HG03354 (cell line): ENCODE measurements at regions not wholly inside any gene's neighbourhood (a gene's known extent, or its start where the extent isn't known, plus 50 kb on each side); places are given as distances from the start of the nearest gene placed in this dataset.
"Not testable (repeated sequence)": the region's sequence is repeated elsewhere in the genome, so short reads cannot be mapped to it uniquely, and the experiment has no call there.

Experiments used
- ATAC-seq: cut with Tn5 transposase; IDR thresholded peaks from one replicate; pipeline ENCODE4 v1.9.1; 2021; ENCODE audit warnings: mild to moderate bottlenecking; ENCODE audit not compliant: unreplicated experiment, poor library complexity, severe bottlenecking

DNA sequence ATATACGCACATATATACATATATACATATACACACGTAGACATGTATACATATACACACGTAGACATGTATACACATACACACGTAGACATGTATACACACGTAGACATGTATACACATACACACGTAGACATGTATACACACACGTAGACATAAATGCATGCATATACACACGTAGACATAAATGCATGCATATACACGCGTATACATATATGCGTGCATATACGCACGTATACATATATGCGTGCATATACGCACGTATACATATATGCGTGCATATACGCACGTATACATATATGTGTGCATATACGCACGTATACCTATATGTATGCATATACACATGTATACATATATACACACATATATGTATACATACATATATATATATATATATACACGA is 114.9 kb upstream of the XIST start:
- not testable (repeated sequence) for ATAC-seq

DNA sequence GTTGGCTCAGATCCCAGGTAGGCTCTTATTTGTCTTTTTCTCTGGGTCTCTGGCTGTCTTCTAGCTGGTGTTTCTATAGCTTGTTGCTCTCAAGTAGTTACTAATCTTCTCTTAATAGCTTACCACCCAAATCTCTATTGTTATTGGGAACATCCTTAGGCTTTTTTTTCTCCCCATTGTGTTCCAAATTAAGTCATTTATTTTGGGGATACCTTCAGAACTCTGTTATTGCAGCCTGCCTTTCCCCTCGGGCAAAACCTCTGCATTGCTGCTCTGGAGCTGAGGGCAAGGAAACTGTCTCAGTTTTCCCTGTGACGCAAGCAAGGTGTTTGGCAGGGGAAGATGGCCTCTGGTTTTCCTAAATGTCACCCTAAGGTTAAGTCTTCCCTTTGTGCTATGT is 113.3 kb upstream of the XIST start:
- no peak for ATAC-seq

DNA sequence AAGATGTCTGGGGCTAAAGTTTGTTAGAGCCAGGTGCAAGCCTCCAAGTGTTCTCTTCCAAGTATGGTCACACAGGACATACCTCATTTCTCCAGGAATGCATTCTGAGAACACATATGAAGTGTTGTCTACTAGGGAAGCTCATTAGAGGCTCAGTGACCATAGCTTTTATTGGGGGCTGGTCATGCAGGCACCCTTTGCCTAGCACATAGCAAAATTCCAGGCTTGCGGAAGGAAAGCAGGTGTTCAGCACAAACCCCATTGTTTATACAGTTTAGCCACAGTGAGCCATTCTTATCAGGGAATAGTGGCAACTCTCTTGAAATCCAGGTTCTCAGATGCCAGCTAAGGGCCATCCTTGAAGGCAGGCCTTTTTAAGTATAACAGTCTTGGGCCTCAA is 112.1 kb upstream of the XIST start:
- ATAC-seq, result no peak

DNA sequence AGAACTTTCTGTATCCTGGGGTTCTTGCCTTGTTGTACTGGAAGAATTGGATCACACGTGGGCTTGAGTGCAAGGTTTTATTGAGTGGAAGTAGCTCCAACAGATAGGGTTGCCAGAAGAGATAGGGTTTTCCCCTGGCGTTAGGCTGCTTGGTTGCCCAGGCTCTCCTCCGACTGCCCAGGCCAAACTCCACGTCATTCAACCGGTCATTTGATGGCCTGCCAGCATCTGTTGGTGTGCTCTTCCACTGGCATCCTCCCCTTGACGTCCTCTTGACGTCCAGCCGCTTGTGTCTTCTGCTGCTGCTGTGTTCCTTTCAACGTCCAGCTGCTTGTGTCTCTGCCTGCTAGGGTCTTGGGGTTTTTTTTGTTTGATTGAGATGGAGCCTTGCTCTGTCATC is 111.2 kb upstream of the XIST start:
- no peak for ATAC-seq

DNA sequence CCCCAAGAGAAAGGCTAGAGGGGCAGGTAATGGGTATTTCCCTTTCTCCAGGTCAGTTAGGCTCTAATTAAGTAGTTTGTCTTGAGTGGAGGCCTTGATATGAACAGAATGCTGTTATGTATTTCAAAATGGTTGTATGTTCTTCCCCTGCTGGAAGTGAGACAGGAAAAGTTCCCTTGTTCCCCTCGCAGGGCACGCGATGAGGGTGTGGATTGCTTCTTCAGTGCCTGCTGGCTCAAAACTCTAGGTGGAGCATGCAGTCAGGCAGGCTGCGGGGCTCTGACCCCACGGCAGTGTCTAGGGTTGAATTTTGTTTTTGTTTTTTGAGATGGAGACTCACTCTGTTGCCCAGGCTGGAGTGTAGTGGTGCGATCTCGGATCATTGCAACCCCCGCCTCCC is 110.4 kb upstream of the XIST start:
- ATAC-seq, result no peak

DNA sequence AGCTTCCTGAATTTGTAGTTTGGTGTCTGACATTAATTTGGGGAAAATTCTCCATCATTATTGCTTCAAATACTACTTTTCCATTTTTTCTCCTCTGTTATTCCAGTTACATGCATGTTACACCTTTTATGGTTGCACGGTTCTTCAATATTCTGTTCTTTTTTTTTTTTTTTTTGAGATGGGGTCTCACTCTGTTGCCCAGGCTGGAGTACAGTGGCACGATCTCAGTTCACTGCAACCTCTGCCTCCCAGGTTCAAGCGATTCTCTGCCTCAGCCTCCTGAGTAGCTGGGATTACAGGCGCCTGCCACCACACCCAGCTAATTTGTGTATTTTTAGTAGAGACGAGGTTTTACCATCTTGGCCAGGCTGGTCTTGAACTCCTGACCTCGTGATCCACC is 109.4 kb upstream of the XIST start:
- ATAC-seq, result not testable (repeated sequence)

DNA sequence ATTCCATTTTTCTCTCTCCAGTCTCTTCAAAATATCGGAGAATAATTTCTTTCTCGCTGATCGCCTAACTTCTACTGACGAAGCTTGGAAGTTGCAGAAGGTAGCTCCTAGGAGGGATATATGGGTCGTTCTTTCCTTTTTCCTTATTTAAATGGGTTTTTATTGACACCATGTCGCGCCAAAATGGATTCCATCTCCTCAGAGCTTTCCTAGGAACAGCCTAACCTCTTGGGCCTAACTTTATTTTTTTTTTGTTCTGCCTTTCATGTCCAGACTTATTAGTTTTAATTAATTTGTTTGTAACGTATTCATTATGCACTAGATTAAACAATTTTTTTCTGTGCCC is 92.0 kb upstream of the XIST start:
- ATAC-seq, result peak; percentile 16

DNA sequence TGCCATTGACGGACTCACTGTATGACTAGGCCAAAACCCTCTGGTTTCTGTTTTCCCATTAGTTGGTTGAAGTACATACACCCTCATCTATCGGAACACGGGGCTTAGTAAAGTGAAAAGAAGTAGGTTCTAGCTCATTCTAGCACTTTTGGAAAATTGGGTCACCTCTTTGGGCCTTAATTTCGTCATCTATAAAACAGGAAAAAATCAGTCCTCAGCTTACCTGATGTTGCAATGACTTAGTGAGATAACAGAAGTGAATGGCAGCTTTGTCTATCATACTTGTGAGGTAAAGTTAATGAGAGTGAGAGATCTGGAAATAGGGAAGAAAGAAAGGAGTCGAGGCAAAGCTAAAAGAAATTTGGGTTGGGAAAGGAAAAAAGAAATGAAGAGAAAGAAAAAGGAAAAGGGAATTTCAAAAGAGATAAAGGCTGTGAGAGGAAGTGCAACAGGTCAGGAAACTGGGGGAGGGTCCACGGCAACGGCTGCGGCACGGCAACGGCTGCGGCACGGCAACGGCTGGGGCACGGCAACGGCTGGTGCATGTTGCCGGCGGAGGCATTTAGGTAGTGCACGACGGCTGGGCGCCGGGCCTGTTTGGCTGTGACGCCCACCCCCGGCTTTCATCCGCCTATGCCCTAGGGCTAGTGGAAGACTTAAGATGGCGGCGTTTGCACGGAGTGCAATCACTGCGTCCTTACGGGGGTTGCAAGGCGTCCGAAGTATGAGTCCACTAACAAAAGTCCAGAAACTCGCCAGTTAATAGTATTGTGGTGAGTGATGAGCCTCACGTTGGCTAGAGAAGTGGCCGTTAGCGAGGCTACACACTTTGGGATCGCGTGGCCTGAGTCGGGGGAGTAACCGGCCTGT is 91.4 kb upstream of the XIST start:
- peak; percentile 99 for ATAC-seq

DNA sequence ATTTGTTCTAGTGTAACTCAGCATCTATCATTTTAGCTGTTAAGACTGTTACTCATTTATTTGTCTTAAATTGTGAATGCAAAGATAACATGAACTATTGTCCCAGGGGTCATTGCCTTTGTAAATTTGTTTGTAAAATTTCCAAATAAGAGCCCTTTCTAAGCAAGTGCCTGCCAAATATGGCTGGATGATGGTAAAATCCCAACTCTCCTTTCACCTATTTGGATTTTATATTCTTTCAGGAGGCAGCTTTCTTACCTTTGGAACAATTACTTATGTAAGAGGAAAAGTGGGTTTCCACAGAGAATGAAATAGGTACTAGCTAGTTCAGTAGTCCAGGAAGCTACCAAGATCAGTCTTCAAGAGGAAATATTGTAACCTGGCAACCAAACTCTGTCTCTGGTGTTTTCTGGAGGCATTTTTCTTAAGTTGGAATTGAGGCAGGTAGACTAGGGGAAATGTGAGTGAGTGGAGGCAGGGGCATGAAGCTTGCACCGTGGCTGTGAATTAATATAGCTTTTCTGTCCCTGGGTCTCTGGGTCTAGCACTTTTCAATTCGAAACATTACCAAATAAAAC is 88.5 kb upstream of the XIST start:
- no peak for ATAC-seq

DNA sequence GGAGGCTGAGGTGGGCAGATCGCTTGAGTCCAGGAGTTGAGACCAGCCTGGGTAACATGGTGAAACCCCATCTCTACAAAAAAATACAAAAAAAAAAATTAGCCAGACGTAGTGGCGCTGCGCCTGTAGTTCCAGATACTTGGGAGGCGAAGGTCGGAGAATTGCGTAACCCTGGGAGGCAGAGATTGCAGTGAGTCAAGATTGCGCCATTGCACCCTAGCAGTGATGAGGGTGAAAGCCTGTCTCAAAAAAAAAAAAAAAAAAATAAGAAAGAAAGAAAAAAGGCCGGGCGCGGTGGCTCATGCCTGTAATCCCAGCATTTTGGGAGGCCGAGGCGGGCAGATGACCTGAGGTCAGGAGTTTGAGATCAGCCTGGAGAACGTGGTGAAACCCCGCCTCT is 85.3 kb upstream of the XIST start:
- not testable (repeated sequence) for ATAC-seq

DNA sequence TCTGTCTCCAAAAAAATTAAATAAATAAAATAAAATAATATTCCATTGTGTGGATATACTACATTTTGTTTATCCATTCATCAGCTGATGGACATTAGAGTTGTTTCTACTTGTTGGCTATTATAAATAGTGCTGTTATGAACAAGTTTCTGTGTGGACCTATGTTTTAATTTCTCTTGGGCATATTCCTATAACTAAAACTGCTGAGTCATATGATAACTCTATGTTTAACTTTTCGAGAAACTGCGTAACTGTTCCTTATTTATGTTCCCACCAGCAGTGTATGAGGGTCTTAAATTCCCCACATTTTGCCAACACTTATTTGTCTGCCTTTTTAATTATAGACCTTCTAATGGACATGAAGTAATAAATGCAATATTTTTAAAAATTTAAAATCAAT is 80.0 kb upstream of the XIST start:
- ATAC-seq, result no peak

DNA sequence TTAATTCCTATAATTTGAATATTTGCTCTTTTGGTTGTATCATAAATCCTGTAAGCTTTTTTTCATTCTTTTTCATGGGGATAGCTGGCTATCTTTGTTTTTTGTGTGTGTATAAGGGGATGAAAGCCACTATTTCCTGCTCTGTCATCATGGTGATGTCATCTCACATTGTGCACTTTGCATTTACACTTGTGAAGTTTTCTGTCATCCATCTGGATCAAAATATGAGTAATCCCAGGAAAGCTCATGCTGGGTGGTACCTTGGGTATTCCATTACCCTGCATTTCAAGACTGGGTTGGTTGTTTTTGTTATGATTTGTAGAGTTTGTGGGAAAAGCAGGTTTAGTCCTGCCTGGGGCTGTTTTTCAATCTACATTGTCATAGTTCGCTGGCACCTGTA is 77.8 kb upstream of the XIST start:
- ATAC-seq, result no peak

DNA sequence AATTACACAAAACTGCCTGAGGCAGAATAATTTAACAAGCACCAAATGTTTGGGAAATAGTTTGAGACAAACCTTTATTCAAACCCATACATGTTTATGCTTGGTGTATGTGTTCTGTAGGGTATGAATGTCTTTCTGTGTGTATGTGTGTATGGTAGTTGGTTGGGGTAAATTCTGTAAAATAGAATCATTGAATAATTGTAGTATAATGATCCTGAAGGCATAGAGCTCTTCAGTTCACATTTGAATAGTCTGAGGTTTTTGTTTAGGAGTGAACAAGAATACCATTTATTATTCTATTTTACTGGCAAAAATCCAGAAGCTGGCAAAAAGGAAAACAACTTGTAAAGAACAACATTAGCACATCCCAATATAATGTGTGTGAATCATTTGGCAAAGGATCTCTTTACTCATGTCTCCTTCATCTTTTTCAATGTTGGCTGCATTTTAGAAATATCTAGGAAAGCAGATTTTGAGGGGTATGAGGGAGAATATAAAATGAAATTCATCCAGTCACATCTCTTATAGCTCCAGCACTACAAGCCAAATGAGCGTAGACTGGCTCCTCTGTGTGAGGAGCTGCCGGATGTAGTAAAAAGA is 70.4 kb upstream of the XIST start:
- ATAC-seq, result no peak

DNA sequence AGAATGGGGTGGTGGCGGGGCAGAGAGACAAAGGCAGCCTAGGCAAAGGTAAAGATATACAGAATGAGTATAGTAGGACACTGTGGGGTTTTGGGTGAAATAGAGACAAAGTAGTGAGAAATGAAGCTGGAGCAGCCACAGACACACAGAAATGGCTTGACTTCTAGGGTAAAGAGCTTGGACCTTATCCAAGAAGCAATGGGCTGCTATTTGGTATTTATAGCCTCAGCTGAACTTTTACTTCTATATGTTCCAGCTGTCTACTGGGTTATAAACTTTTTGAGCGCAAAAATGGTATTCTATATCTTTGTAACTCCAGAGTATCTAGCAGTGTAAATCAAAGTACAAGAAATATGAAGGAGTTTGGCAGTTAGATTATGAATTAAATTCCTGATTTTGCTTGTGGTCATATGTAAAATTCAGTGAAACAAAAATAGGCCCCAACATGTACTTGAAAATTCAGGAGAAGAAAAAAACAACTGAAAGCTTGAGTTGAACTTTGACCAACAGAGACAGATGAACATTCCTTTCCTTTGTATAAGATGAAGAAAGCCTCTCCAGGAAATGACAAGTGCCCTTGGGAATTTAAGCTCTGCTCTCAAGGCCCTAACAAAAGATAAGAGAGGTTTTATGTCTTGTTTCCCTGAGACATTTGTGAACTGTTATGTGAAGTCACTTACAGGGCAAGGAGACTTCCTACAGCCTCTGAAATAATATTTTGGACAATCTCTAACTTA is 64.6 kb upstream of the XIST start:
- ATAC-seq, result no peak

DNA sequence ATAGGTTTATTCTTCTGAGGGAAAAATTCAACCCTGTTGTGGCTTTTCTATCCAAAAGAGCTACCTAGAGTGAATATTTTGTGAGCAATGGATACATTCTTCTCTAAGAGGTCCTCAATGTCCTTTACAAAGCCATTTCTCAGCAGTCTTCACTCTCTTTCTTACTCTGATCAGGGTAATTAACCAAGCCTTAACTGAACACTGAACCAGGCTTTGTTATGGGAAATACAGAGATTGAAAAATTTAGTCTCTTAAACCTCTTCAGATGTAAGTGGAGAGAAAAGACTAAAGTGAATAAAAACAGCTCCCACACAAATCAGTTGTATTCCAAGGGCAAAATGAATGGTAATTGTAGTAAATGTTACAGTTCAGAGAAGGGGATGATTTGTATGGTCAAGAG is 64.0 kb upstream of the XIST start:
- ATAC-seq, result no peak

DNA sequence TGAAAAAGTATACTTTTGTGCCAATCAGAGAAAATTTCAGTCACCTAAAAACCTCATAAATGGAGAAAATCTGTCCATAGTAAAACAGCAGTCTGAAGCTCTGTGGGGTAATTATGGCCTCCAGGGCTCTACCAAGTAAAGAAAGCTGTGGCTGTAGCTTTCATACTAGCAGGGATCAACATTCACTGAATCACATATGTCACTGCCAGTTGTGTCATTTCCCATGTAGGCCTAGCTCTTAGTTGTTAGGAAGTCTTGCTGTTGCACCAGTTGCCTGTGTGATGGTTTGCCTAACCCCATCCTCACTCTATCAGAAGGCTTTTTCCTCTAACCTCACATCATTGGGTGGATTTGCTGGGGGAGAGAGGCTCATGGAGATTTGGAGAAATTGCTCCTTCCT is 62.3 kb upstream of the XIST start:
- ATAC-seq, result not testable (repeated sequence)

DNA sequence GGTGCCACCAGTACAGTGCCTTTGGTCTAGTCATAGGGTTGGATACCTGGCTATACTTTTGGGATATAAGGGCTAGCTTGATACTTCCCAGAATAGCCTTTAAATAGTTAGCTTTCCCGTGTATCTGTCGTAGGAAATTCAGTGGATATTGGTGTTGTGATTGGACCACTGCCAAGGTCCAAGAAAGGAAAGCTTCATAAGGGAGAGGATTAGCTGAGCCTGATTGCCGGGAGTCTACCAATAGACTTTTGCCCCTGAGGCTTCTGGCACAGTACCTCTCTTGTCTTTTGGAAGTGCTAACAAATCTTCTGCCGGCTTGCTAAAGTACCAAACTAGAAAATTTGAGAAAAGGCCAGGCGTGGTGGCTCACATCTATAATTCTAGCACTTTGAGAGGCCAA is 61.1 kb upstream of the XIST start:
- ATAC-seq, result no peak

DNA sequence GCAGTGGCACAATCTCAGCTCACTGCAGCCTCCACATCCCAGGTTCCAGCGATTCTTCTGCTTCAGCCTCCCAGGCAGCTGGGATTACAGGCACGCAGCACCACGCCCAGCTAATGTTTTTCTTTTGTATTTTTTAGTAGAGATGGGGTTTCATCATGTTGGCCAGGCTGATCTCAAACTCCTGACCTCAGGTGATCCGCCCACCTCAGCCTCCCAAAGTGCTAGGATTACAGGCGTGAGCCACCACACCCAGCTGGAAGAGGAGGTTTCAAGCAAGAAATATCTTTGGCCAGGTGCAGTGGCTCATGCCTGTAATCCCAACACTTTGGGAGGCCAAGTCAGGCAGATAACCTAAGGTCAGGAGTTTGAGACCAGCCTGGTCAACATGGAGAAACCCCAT is 59.4 kb upstream of the XIST start:
- ATAC-seq, result not testable (repeated sequence)

DNA sequence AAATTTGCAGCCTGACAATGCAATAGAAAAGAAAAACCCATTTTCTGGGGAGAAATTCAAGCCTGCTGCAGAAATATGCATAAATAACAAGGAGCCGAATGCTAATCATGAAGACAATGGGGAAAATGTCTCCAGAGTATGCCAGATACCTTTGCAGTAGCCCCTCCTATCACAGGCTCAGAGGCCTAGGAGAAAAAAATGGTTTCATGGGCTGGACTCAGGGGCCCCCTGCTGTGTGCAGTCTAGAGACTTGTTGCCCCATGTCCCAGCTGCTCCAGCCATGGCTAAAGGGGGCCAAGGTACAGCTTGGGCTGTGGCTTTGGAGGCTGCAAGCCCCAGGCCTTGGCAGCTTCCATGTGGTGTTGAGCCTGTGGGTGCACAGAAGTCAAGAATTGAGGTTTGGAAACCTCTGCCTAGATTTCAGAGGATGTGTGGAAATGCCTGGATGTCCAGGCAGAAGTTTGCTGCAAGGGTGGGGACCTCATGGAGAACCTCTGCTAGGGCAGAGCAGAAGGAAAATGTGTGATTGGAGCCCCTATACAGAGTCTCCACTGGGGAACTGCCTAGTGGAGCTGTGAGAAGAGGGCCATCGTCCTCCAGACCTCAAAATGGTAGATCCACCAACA is 53.3 kb upstream of the XIST start:
- not testable (repeated sequence) for ATAC-seq

DNA sequence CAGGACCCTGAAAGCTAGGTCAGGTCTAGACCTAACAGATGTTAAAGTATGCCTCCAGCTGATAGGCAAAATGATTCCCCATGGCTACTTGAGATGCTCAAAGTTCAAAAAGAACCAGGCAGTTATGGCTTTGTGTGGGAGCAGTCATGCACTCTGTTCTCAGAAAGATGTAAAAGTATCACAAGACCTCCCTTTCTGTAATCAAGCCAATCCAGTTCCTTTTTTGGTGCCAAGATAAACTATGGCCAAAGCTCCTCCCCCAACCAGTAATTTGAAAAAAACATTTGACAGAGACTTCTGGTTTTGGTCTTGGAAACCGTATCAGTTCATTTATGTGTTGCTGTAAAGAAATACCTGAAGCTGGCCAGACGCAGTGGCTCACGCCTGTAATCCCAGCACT is 51.4 kb upstream of the XIST start:
- ATAC-seq, result no peak
